ENCODE measurements at regions not wholly inside any gene's neighbourhood (a gene's known extent, or its start where the extent isn't known, plus 50 kb on each side); places are given as distances from the start of the nearest gene placed in this dataset.

DNA sequence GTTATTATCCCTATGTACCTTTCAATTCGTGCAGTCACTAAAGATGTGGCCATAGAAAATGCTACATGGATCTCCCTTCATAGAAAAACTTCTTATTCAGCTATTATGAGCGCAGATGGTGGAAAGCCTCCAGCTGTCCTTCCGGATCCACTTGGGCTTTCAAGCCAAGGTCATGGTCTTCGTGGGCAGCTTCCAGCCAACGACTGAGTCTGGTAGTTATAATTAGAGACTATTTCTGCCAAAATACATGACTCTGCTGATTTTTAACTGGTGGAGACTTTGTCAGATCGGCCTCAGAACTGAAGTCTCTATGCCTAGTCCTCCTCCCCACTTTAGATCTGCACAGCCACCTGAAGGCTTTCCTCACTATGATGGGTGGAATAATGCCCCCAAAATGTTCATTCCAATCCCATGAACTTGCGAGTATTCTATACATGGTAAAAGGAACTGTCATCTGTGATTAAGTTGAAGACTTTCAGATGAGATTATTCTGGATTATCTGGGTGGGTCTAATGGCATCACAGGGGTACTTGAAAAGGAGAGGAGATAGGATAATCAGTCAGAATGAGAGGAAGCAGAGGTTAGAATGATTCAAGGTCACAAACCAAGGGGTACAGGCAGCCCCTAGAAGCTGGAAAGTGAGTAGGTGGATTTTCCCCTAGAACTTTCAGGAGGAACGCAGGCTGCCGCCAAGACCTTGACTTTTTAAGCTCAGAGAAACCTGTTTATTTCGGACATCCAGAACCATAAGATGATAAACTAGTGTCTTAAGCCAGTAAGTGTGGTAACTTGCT, 171.1 kb upstream of the CXCL13 start:
- TF ChIP-seq, protein P1, sequence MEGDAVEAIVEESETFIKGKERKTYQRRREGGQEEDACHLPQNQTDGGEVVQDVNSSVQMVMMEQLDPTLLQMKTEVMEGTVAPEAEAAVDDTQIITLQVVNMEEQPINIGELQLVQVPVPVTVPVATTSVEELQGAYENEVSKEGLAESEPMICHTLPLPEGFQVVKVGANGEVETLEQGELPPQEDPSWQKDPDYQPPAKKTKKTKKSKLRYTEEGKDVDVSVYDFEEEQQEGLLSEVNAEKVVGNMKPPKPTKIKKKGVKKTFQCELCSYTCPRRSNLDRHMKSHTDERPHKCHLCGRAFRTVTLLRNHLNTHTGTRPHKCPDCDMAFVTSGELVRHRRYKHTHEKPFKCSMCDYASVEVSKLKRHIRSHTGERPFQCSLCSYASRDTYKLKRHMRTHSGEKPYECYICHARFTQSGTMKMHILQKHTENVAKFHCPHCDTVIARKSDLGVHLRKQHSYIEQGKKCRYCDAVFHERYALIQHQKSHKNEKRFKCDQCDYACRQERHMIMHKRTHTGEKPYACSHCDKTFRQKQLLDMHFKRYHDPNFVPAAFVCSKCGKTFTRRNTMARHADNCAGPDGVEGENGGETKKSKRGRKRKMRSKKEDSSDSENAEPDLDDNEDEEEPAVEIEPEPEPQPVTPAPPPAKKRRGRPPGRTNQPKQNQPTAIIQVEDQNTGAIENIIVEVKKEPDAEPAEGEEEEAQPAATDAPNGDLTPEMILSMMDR (conservative IDR thresholded peaks at IDR 0.05; ENCODE audit: low read length): no peak
- TF ChIP-seq EZH2phosphoT487 (IDR thresholded peaks at IDR 0.05; ENCODE audit: borderline replicate concordance, low read depth, low read length): no peak

Measured in OCI-LY7 (cell line).